ENCODE measurements at regions not wholly inside any gene's neighbourhood (a gene's known extent, or its start where the extent isn't known, plus 50 kb on each side); places are given as distances from the start of the nearest gene placed in this dataset.
"Not testable (repeated sequence)": the region's sequence is repeated elsewhere in the genome, so short reads cannot be mapped to it uniquely, and the experiment has no call there.

GRCh38 chr7:85895835-85896234 lies 709.0 kb upstream of the SEMA3D start:
- no peaks in the 10 kb centered on the region for H3K36me3 Mint-ChIP-seq (ENCODE audit: insufficient read depth)
- no peaks in the 10 kb centered on the region for H3K9me3 Mint-ChIP-seq (ENCODE audit: low read depth)
- DNase-seq (ENCODE audit: low spot score, unreplicated experiment) = no peak
- peaks cover 3% of the 10 kb centered on the region for H3K4me1 Mint-ChIP-seq (ENCODE audit: low read depth)
- H3K4me3 Mint-ChIP-seq (ENCODE audit: low read depth) = no peak overlapping the region
- no peak for TF ChIP-seq CTCF (IDR thresholded peaks at IDR 0.05; ENCODE audit: unreplicated experiment)
- no peaks in the 10 kb centered on the region for H3K27me3 Mint-ChIP-seq
- no peak overlapping the region for H3K27ac Mint-ChIP-seq

GRCh38 chr7:85891900-85892299 lies 705.0 kb upstream of the SEMA3D start:
- H3K4me1 Mint-ChIP-seq (ENCODE audit: low read depth); H3K36me3 Mint-ChIP-seq (ENCODE audit: insufficient read depth): not testable (repeated sequence)

GRCh38 chr7:85890244-85890811 lies 703.5 kb upstream of the SEMA3D start:
- H3K36me3 Mint-ChIP-seq (ENCODE audit: insufficient read depth) = no peaks in the 10 kb centered on the region
- no peak overlapping the region for H3K27ac Mint-ChIP-seq
- TF ChIP-seq CTCF (IDR thresholded peaks at IDR 0.05; ENCODE audit: unreplicated experiment) = peak; percentile 79
- H3K4me3 Mint-ChIP-seq (ENCODE audit: low read depth) = no peak overlapping the region
- no peaks in the 10 kb centered on the region for H3K27me3 Mint-ChIP-seq
- H3K4me1 Mint-ChIP-seq (ENCODE audit: low read depth) = peaks cover 3% of the 10 kb centered on the region
- DNase-seq (ENCODE audit: low spot score, unreplicated experiment) = no peak
- H3K9me3 Mint-ChIP-seq (ENCODE audit: low read depth) = no peaks in the 10 kb centered on the region

More at GRCh38 chr7:85891900-85892299, 705.0 kb upstream of the SEMA3D start:
- not testable (repeated sequence) for H3K9me3 Mint-ChIP-seq (ENCODE audit: low read depth); H3K4me3 Mint-ChIP-seq (ENCODE audit: low read depth); H3K27me3 Mint-ChIP-seq; H3K27ac Mint-ChIP-seq; DNase-seq (ENCODE audit: low spot score, unreplicated experiment)

- no peaks in the 10 kb centered on the region for H3K9me3 Mint-ChIP-seq (ENCODE audit: low read depth)
- no peak overlapping the region for H3K27ac Mint-ChIP-seq
- no peaks in the 10 kb centered on the region for H3K36me3 Mint-ChIP-seq (ENCODE audit: insufficient read depth)
- no peaks in the 10 kb centered on the region for H3K4me1 Mint-ChIP-seq (ENCODE audit: low read depth)
- DNase-seq (ENCODE audit: low spot score, unreplicated experiment) = no peak
- no peak for TF ChIP-seq CTCF (IDR thresholded peaks at IDR 0.05; ENCODE audit: unreplicated experiment)
- H3K4me3 Mint-ChIP-seq (ENCODE audit: low read depth) = no peak overlapping the region
- H3K27me3 Mint-ChIP-seq = no peaks in the 10 kb centered on the region
These were observed 700.3 kb upstream of the SEMA3D start for GRCh38 chr7:85887133-85887532.

- no peak overlapping the region for H3K4me3 Mint-ChIP-seq (ENCODE audit: low read depth)
- H3K36me3 Mint-ChIP-seq (ENCODE audit: insufficient read depth) = no peaks in the 10 kb centered on the region
- no peaks in the 10 kb centered on the region for H3K27me3 Mint-ChIP-seq
- H3K4me1 Mint-ChIP-seq (ENCODE audit: low read depth) = no peaks in the 10 kb centered on the region
- peaks cover 12% of the 10 kb centered on the region for H3K9me3 Mint-ChIP-seq (ENCODE audit: low read depth)
- TF ChIP-seq CTCF (IDR thresholded peaks at IDR 0.05; ENCODE audit: unreplicated experiment) = no peak
- no peak for DNase-seq (ENCODE audit: low spot score, unreplicated experiment)
- no peak overlapping the region for H3K27ac Mint-ChIP-seq
These were observed 695.5 kb upstream of the SEMA3D start for GRCh38 chr7:85882335-85882734.

GRCh38 chr7:85875398-85875797 lies 688.5 kb upstream of the SEMA3D start:
- Mint-ChIP-seq H3K4me1 (ENCODE audit: low read depth) (peaks cover 8% of the 10 kb centered on the region), H3K27ac (no peak overlapping the region), H3K9me3 (ENCODE audit: low read depth) (peaks cover 27% of the 10 kb centered on the region), H3K36me3 (ENCODE audit: insufficient read depth) (peaks cover 2% of the 10 kb centered on the region), H3K4me3 (ENCODE audit: low read depth) (no peak overlapping the region), H3K27me3 (no peaks in the 10 kb centered on the region)
- no peak for DNase-seq (ENCODE audit: low spot score, unreplicated experiment)
- no peak for TF ChIP-seq CTCF (IDR thresholded peaks at IDR 0.05; ENCODE audit: unreplicated experiment)
